NT2/D1 (cell line): ENCODE measurements at regions not wholly inside any gene's neighbourhood (a gene's known extent, or its start where the extent isn't known, plus 50 kb on each side); places are given as distances from the start of the nearest gene placed in this dataset.
A peak's percentile ranks its signal among the peaks of the same experiment; 100 is the strongest.

ENCODE experiments used
- DNase-seq: peaks from one replicate; pipeline ENCODE4 v3.0.0-alpha.2; 2011; ENCODE audit warnings: low read depth, low spot score
- H3K27me3 ChIP-seq: 2 replicates; pipeline ENCODE4 v1.6.0; 2011; ENCODE audit warnings: mild to moderate bottlenecking; ENCODE audit not compliant: insufficient read length, insufficient read depth
- H3K36me3 ChIP-seq: 2 replicates; pipeline ENCODE4 v1.6.1; 2011; ENCODE audit warnings: mild to moderate bottlenecking, low read length, mixed read lengths; ENCODE audit not compliant: insufficient read depth, insufficient read length
- H3K4me1 ChIP-seq: 2 replicates; pipeline ENCODE4 v1.5.1; 2011; ENCODE audit not compliant: insufficient read depth, insufficient read length
- H3K4me3 ChIP-seq: 2 replicates; pipeline ENCODE4 v1.5.1; 2011; ENCODE audit warnings: low read depth; ENCODE audit not compliant: insufficient read length
- H3K9ac ChIP-seq: 2 replicates; pipeline ENCODE4 v1.6.0; 2011; ENCODE audit warnings: low read depth; ENCODE audit not compliant: insufficient read length
- H3K9me3 ChIP-seq: 2 replicates; pipeline ENCODE4 v1.5.1; 2011; ENCODE audit warnings: mild to moderate bottlenecking, low read length; ENCODE audit not compliant: insufficient read depth
- SUZ12 ChIP-seq: IDR thresholded peaks from 2 replicates; pipeline ENCODE4 v1.6.1; 2011; ENCODE audit not compliant: insufficient read length, insufficient read depth; ENCODE audit errors: extremely low read depth
- YY1 ChIP-seq: IDR thresholded peaks from 2 replicates; pipeline ENCODE4 v1.6.1; 2011; ENCODE audit not compliant: insufficient read length, insufficient read depth
- ZNF274 ChIP-seq: IDR thresholded peaks from 2 replicates; pipeline ENCODE4 v1.6.1; 2011; ENCODE audit warnings: mild to moderate bottlenecking, low read depth, low read length

GRCh38 chr2:139746901-139747300 is 966.7 kb upstream of the NXPH2 start:
- H3K36me3 ChIP-seq = no peaks in the 10 kb centered on the region
- no peaks in the 10 kb centered on the region for H3K4me1 ChIP-seq
- no peak for DNase-seq

GRCh38 chr2:139744273-139744672 is 964.1 kb upstream of the NXPH2 start:
- TF ChIP-seq ZNF274 (no peak), YY1 (no peak), SUZ12 (no peak)
- H3K9ac ChIP-seq = no peak overlapping the region
- DNase-seq = no peak
- no peaks in the 10 kb centered on the region for H3K36me3 ChIP-seq
- no peaks in the 10 kb centered on the region for H3K4me1 ChIP-seq
- no peaks in the 10 kb centered on the region for H3K9me3 ChIP-seq
- H3K27me3 ChIP-seq = no peaks in the 10 kb centered on the region
- no peak overlapping the region for H3K4me3 ChIP-seq

More at GRCh38 chr2:139746901-139747300, 966.7 kb upstream of the NXPH2 start:
- Histone ChIP-seq H3K9me3 (0 out of 2 replicates have a peak, but pooled peaks cover 3% of the 10 kb centered on the region), H3K9ac (no peak overlapping the region), H3K27me3 (no peaks in the 10 kb centered on the region), H3K4me3 (no peak overlapping the region)
- TF ChIP-seq YY1 (no peak), SUZ12 (no peak), ZNF274 (no peak)

GRCh38 chr2:139742216-139743172 is 962.3 kb upstream of the NXPH2 start:
- H3K36me3 ChIP-seq = no peaks in the 10 kb centered on the region
- H3K27me3 ChIP-seq = no peaks in the 10 kb centered on the region
- DNase-seq = no peak
- H3K4me1 ChIP-seq = no peaks in the 10 kb centered on the region
- no peak overlapping the region for H3K4me3 ChIP-seq
- H3K9me3 ChIP-seq = no peaks in the 10 kb centered on the region
- no peak for TF ChIP-seq SUZ12
- no peak for TF ChIP-seq YY1
- TF ChIP-seq ZNF274 = no peak
- H3K9ac ChIP-seq = no peak overlapping the region

GRCh38 chr2:139737659-139738058 is 957.5 kb upstream of the NXPH2 start:
- no peak for TF ChIP-seq ZNF274
- TF ChIP-seq YY1 = no peak
- no peak for TF ChIP-seq SUZ12
- no peaks in the 10 kb centered on the region for H3K36me3 ChIP-seq
- H3K4me3 ChIP-seq = no peak overlapping the region

GRCh38 chr2:139730197-139730596 is 950.0 kb upstream of the NXPH2 start:
- no peaks in the 10 kb centered on the region for H3K27me3 ChIP-seq
- no peak for DNase-seq
- H3K4me1 ChIP-seq = no peaks in the 10 kb centered on the region
- no peak overlapping the region for H3K4me3 ChIP-seq
- no peak for TF ChIP-seq YY1
- no peak for TF ChIP-seq SUZ12
- no peak for TF ChIP-seq ZNF274
- no peaks in the 10 kb centered on the region for H3K9me3 ChIP-seq
- no peak overlapping the region for H3K9ac ChIP-seq
- no peaks in the 10 kb centered on the region for H3K36me3 ChIP-seq

More at GRCh38 chr2:139737659-139738058, 957.5 kb upstream of the NXPH2 start:
- no peaks in the 10 kb centered on the region for H3K27me3 ChIP-seq
- H3K9ac ChIP-seq = no peak overlapping the region
- no peaks in the 10 kb centered on the region for H3K9me3 ChIP-seq
- H3K4me1 ChIP-seq = no peaks in the 10 kb centered on the region
- no peak for DNase-seq

- Histone ChIP-seq H3K27me3 (no peaks in the 10 kb centered on the region), H3K9ac (no peak overlapping the region), H3K4me3 (no peak overlapping the region), H3K9me3 (no peaks in the 10 kb centered on the region; the same call in 1 of the 2 replicates), H3K36me3 (no peaks in the 10 kb centered on the region), H3K4me1 (no peaks in the 10 kb centered on the region)
- TF ChIP-seq ZNF274 (no peak), SUZ12 (no peak), YY1 (no peak)
- DNase-seq = peak; percentile 27
Observed at GRCh38 chr2:139721411-139721995, 941.3 kb upstream of the NXPH2 start.

GRCh38 chr2:139720056-139720455 is 939.9 kb upstream of the NXPH2 start:
- no peak for TF ChIP-seq YY1
- TF ChIP-seq SUZ12 = no peak
- no peak for TF ChIP-seq ZNF274
- H3K4me3 ChIP-seq = no peak overlapping the region
- DNase-seq = no peak
- H3K9me3 ChIP-seq = no peaks in the 10 kb centered on the region; the same call in 1 of the 2 replicates
- no peaks in the 10 kb centered on the region for H3K27me3 ChIP-seq
- no peaks in the 10 kb centered on the region for H3K4me1 ChIP-seq
- H3K36me3 ChIP-seq = no peaks in the 10 kb centered on the region
- no peak overlapping the region for H3K9ac ChIP-seq
